WERI-Rb-1 (cell line): ENCODE measurements at regions not wholly inside any gene's neighbourhood (a gene's known extent, or its start where the extent isn't known, plus 50 kb on each side); places are given as distances from the start of the nearest gene placed in this dataset.
"Not testable (repeated sequence)": the region's sequence is repeated elsewhere in the genome, so short reads cannot be mapped to it uniquely, and the experiment has no call there.

Experiments used
- DNase-seq: peaks from one replicate; pipeline ENCODE4 v3.0.0-alpha.2; 2020
- H3K27ac ChIP-seq: fragments of 250-450 bp; sonication (Bioruptor Pico); 2 replicates; pipeline ENCODE4 v1.5.1; 2020; ENCODE audit warnings: mild to moderate bottlenecking, moderate library complexity
- H3K27me3 ChIP-seq: fragments of 250-450 bp; sonication (Bioruptor Pico); 2 replicates; pipeline ENCODE4 v1.5.1; 2021; ENCODE audit warnings: mild to moderate bottlenecking, low read depth, moderate library complexity; ENCODE audit not compliant: insufficient read depth, severe bottlenecking
- H3K36me3 ChIP-seq: fragments of 250-450 bp; sonication (Bioruptor Pico); 2 replicates; pipeline ENCODE4 v1.5.1; 2020; ENCODE audit warnings: mild to moderate bottlenecking, moderate library complexity
- H3K4me3 ChIP-seq: 2 replicates; pipeline ENCODE4 v1.5.1; 2011; ENCODE audit warnings: low read depth, mild to moderate bottlenecking, control low read depth, low read length
- H3K9me3 ChIP-seq: fragments of 250-450 bp; sonication (Bioruptor Pico); 2 replicates; pipeline ENCODE4 v1.5.1; 2021; ENCODE audit warnings: mild to moderate bottlenecking, moderate library complexity; ENCODE audit not compliant: severe bottlenecking
- CTCF ChIP-seq: IDR thresholded peaks from 2 replicates; pipeline ENCODE4 v1.5.1; 2011; ENCODE audit warnings: low read depth, mild to moderate bottlenecking, control low read depth, inconsistent platforms, low read length

- no peak overlapping the region for H3K27ac ChIP-seq
- no peaks in the 10 kb centered on the region for H3K36me3 ChIP-seq
- peaks cover 6% of the 10 kb centered on the region for H3K9me3 ChIP-seq
- H3K27me3 ChIP-seq: peaks cover 38% of the 10 kb centered on the region
- no peak for DNase-seq
- no peak for TF ChIP-seq CTCF
- H3K4me3 ChIP-seq: no peak overlapping the region
Observed at GRCh38 chrX:821327-822107, 190.9 kb downstream of the SHOX start.

GRCh38 chrX:819684-820083, 189.1 kb downstream of the SHOX start:
- Histone ChIP-seq H3K4me3 (no peak overlapping the region), H3K36me3 (no peaks in the 10 kb centered on the region), H3K27ac (no peak overlapping the region), H3K27me3 (peaks cover 48% of the 10 kb centered on the region), H3K9me3 (peaks cover 6% of the 10 kb centered on the region)
- DNase-seq: no peak
- TF ChIP-seq CTCF: no peak

- no peak for TF ChIP-seq CTCF
- Histone ChIP-seq H3K4me3 (no peak overlapping the region), H3K36me3 (no peaks in the 10 kb centered on the region), H3K9me3 (peaks cover 6% of the 10 kb centered on the region), H3K27me3 (peaks cover 50% of the 10 kb centered on the region), H3K27ac (no peak overlapping the region)
- no peak for DNase-seq
Observed at GRCh38 chrX:817759-818300, 187.2 kb downstream of the SHOX start.

GRCh38 chrX:817147-817546, 186.6 kb downstream of the SHOX start:
- H3K27me3 ChIP-seq: peaks cover 56% of the 10 kb centered on the region
- H3K27ac ChIP-seq, H3K4me3 ChIP-seq, H3K36me3 ChIP-seq, H3K9me3 ChIP-seq, DNase-seq: not testable (repeated sequence)

- DNase-seq: no peak
- no peak overlapping the region for H3K4me3 ChIP-seq
- peaks cover 3% of the 10 kb centered on the region for H3K9me3 ChIP-seq
- no peak for TF ChIP-seq CTCF
- no peaks in the 10 kb centered on the region for H3K36me3 ChIP-seq
- peaks cover 51% of the 10 kb centered on the region for H3K27me3 ChIP-seq
- H3K27ac ChIP-seq: no peak overlapping the region
Observed at GRCh38 chrX:816411-816810, 185.8 kb downstream of the SHOX start.

- DNase-seq: no peak
- peaks cover 47% of the 10 kb centered on the region for H3K27me3 ChIP-seq
- no peak overlapping the region for H3K4me3 ChIP-seq
- H3K36me3 ChIP-seq: no peaks in the 10 kb centered on the region
- H3K9me3 ChIP-seq: no peaks in the 10 kb centered on the region
- no peak for TF ChIP-seq CTCF
- no peak overlapping the region for H3K27ac ChIP-seq
Observed at GRCh38 chrX:810186-810585, 179.6 kb downstream of the SHOX start.
